ENCODE measurements at regions not wholly inside any gene's neighbourhood (a gene's known extent, or its start where the extent isn't known, plus 50 kb on each side); places are given as distances from the start of the nearest gene placed in this dataset.

DNA sequence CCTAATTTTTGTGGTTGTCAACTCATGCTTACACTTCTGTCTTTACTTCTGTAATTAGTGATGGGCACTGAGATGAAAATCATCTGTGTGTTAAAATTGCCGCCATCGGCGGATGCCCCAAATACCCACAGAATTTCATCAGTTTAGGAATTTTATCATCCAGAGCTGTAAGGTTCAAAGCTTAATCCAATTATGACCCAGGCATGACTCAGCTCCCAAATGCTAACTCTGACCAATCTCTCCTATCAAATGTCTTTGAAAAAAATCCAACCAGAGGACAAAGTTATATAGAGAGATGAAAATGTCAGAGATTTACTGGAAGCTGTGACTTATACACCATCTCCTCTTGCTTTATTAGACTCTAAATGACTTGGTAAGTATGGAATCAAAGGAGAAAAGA lies 1048.7 kb upstream of the PRKX start:
- ATAC-seq = no peak
- Histone ChIP-seq H3K9me1 (ENCODE audit: control insufficient read depth, insufficient read depth, low read length) (no peaks in the 10 kb centered on the region), H2AFZ (ENCODE audit: low read depth, low read length) (no peak overlapping the region), H4K20me1 (replicated peaks; ENCODE audit: control insufficient read depth, insufficient read depth, low read length) (no peaks in the 10 kb centered on the region), H3K9ac (ENCODE audit: insufficient read depth in 1 of 2, low read depth in 2 of 2, low read length in 2 of 2) (no peak overlapping the region), H3K79me2 (ENCODE audit: control insufficient read depth, insufficient read depth, low read length) (no peaks in the 10 kb centered on the region), H3K4me3 (no peak overlapping the region), H3K4me2 (ENCODE audit: insufficient read depth, low read length) (no peak overlapping the region), H3K27me3 (ENCODE audit: control insufficient read depth in 2 of 2, insufficient read depth in 2 of 2, low read length in 2 of 2) (no peaks in the 10 kb centered on the region), H3K27ac (ENCODE audit: extremely low read depth, low read depth, low read length) (no peak overlapping the region), H3K9me3 (replicated peaks; ENCODE audit: control insufficient read depth, insufficient read depth, low read depth, low read length) (no peaks in the 10 kb centered on the region), H3K4me1 (replicated peaks in 1 of 2; ENCODE audit: control insufficient read depth in 2 of 2, insufficient read depth in 2 of 2, low read length in 2 of 2) (no peaks in the 10 kb centered on the region), H3K36me3 (ENCODE audit: control insufficient read depth, insufficient read depth, low read length) (no peaks in the 10 kb centered on the region)
- ChIA-PET CTCF (ENCODE audit: low intra/inter-chr PET ratio) (no interaction called here), POLR2A (no interaction called here)
- BruUV-seq (replicated peaks) = no TSS peak
- FAIRE-seq = no peak
- in situ Hi-C loops (cut with MboI) = no loop called here
- 0% methylated on average over 3 of the region's 3 CpGs for WGBS (ENCODE audit: insufficient coverage, low coverage, missing lambda C conversion rate)
- DNase-seq (ENCODE audit: extremely low read depth in 1 of 4, low spot score in 3 of 4) = no peak
- intact Hi-C loops (cut with micrococcal nuclease) = no loop called here
- TF ChIP-seq, protein P1, sequence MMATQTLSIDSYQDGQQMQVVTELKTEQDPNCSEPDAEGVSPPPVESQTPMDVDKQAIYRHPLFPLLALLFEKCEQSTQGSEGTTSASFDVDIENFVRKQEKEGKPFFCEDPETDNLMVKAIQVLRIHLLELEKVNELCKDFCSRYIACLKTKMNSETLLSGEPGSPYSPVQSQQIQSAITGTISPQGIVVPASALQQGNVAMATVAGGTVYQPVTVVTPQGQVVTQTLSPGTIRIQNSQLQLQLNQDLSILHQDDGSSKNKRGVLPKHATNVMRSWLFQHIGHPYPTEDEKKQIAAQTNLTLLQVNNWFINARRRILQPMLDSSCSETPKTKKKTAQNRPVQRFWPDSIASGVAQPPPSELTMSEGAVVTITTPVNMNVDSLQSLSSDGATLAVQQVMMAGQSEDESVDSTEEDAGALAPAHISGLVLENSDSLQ (IDR thresholded peaks at IDR 0.05) = no peak
- TF ChIP-seq, protein P2, sequence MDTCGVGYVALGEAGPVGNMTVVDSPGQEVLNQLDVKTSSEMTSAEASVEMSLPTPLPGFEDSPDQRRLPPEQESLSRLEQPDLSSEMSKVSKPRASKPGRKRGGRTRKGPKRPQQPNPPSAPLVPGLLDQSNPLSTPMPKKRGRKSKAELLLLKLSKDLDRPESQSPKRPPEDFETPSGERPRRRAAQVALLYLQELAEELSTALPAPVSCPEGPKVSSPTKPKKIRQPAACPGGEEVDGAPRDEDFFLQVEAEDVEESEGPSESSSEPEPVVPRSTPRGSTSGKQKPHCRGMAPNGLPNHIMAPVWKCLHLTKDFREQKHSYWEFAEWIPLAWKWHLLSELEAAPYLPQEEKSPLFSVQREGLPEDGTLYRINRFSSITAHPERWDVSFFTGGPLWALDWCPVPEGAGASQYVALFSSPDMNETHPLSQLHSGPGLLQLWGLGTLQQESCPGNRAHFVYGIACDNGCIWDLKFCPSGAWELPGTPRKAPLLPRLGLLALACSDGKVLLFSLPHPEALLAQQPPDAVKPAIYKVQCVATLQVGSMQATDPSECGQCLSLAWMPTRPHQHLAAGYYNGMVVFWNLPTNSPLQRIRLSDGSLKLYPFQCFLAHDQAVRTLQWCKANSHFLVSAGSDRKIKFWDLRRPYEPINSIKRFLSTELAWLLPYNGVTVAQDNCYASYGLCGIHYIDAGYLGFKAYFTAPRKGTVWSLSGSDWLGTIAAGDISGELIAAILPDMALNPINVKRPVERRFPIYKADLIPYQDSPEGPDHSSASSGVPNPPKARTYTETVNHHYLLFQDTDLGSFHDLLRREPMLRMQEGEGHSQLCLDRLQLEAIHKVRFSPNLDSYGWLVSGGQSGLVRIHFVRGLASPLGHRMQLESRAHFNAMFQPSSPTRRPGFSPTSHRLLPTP (IDR thresholded peaks at IDR 0.05; ENCODE audit: borderline replicate concordance, extremely low read depth, insufficient read length) = no peak
- no peak for TF ChIP-seq HDAC6 (IDR thresholded peaks at IDR 0.05; ENCODE audit: low read depth, low read length)
- no peak for TF ChIP-seq RBM15 (IDR thresholded peaks at IDR 0.05; ENCODE audit: insufficient read depth, low read length)
- TF ChIP-seq TAF7 (tag; IDR thresholded peaks at IDR 0.05) = no peak
- no peak for TF ChIP-seq ZNF668 (CRISPR knock-in tag; IDR thresholded peaks at IDR 0.05)
- no peak for TF ChIP-seq SMAD3 (CRISPR knock-in tag; conservative IDR thresholded peaks at IDR 0.05)
- no peak for TF ChIP-seq NCOA2 (IDR thresholded peaks at IDR 0.05; ENCODE audit: partially characterized antibody in 2 of 2)
- TF ChIP-seq RFX5 (IDR thresholded peaks at IDR 0.05; ENCODE audit: low read depth, low read length) = no peak
- TF ChIP-seq CHD4 (IDR thresholded peaks at IDR 0.05; ENCODE audit: insufficient read depth, insufficient replicate concordance, low read depth, low read length, poor library complexity, severe bottlenecking) = no peak
- TF ChIP-seq, protein P3, sequence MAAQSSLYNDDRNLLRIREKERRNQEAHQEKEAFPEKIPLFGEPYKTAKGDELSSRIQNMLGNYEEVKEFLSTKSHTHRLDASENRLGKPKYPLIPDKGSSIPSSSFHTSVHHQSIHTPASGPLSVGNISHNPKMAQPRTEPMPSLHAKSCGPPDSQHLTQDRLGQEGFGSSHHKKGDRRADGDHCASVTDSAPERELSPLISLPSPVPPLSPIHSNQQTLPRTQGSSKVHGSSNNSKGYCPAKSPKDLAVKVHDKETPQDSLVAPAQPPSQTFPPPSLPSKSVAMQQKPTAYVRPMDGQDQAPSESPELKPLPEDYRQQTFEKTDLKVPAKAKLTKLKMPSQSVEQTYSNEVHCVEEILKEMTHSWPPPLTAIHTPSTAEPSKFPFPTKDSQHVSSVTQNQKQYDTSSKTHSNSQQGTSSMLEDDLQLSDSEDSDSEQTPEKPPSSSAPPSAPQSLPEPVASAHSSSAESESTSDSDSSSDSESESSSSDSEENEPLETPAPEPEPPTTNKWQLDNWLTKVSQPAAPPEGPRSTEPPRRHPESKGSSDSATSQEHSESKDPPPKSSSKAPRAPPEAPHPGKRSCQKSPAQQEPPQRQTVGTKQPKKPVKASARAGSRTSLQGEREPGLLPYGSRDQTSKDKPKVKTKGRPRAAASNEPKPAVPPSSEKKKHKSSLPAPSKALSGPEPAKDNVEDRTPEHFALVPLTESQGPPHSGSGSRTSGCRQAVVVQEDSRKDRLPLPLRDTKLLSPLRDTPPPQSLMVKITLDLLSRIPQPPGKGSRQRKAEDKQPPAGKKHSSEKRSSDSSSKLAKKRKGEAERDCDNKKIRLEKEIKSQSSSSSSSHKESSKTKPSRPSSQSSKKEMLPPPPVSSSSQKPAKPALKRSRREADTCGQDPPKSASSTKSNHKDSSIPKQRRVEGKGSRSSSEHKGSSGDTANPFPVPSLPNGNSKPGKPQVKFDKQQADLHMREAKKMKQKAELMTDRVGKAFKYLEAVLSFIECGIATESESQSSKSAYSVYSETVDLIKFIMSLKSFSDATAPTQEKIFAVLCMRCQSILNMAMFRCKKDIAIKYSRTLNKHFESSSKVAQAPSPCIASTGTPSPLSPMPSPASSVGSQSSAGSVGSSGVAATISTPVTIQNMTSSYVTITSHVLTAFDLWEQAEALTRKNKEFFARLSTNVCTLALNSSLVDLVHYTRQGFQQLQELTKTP (IDR thresholded peaks at IDR 0.05; ENCODE audit: low read depth in 1 of 2, partially characterized antibody in 2 of 2) = no peak
- TF ChIP-seq CSDE1 (IDR thresholded peaks at IDR 0.05) = no peak
- TF ChIP-seq MCM5 (IDR thresholded peaks at IDR 0.05; ENCODE audit: low read depth) = no peak
